Parathyroid adenoma (tissue), 2 donors: ENCODE measurements at regions not wholly inside any gene's neighbourhood (a gene's known extent, or its start where the extent isn't known, plus 50 kb on each side); places are given as distances from the start of the nearest gene placed in this dataset.

ENCODE experiments used
- H2AFZ ChIP-seq: fragments of 300-600 bp; sonication (generic); one replicate; pipeline ENCODE4 v1.7.0; 2017; ENCODE audit warnings: antibody characterized with exemption, mild to moderate bottlenecking
- H3K27ac ChIP-seq: fragments of 300-600 bp; sonication (generic); one replicate; pipeline ENCODE4 v1.7.0; 2017
- H3K27me3 ChIP-seq: fragments of 300-600 bp; sonication (generic); one replicate; pipeline ENCODE4 v1.7.0; 2017; ENCODE audit warnings: low read length; ENCODE audit not compliant: control insufficient read depth, insufficient read depth
- H3K36me3 ChIP-seq: fragments of 300-600 bp; sonication (generic); one replicate; pipeline ENCODE4 v1.7.0; 2017; ENCODE audit warnings: low read length; ENCODE audit not compliant: control insufficient read depth, insufficient read depth
- H3K4me1 ChIP-seq: fragments of 300-600 bp; sonication (generic); one replicate; pipeline ENCODE4 v1.7.0; 2017; ENCODE audit warnings: control low read depth
- H3K4me2 ChIP-seq: fragments of 300-600 bp; sonication (generic); one replicate; pipeline ENCODE4 v1.7.0; 2017; ENCODE audit warnings: low read length
- H3K4me3 ChIP-seq: fragments of 300-600 bp; sonication (generic); one replicate; pipeline ENCODE4 v1.7.0; 2017; ENCODE audit warnings: low read depth, low read length
- H3K79me2 ChIP-seq: fragments of 300-600 bp; sonication (generic); one replicate; pipeline ENCODE4 v1.7.0; 2017; ENCODE audit warnings: control low read depth
- H3K9ac ChIP-seq: fragments of 300-600 bp; sonication (generic); one replicate; pipeline ENCODE4 v1.7.0; 2017; ENCODE audit warnings: mild to moderate bottlenecking
- H3K9me3 ChIP-seq: fragments of 300-600 bp; sonication (generic); one replicate; pipeline ENCODE4 v1.7.0; 2017; ENCODE audit warnings: low read length; ENCODE audit not compliant: control insufficient read depth
- TF ChIP-seq, protein P1 (sequence below): fragments of 300-600 bp; sonication (generic); IDR thresholded peaks from one replicate; pipeline ENCODE4 v1.7.0; 2017; ENCODE audit warnings: antibody characterized with exemption, mild to moderate bottlenecking
- donor health status: primary hyperparathyroidism.

DNA sequence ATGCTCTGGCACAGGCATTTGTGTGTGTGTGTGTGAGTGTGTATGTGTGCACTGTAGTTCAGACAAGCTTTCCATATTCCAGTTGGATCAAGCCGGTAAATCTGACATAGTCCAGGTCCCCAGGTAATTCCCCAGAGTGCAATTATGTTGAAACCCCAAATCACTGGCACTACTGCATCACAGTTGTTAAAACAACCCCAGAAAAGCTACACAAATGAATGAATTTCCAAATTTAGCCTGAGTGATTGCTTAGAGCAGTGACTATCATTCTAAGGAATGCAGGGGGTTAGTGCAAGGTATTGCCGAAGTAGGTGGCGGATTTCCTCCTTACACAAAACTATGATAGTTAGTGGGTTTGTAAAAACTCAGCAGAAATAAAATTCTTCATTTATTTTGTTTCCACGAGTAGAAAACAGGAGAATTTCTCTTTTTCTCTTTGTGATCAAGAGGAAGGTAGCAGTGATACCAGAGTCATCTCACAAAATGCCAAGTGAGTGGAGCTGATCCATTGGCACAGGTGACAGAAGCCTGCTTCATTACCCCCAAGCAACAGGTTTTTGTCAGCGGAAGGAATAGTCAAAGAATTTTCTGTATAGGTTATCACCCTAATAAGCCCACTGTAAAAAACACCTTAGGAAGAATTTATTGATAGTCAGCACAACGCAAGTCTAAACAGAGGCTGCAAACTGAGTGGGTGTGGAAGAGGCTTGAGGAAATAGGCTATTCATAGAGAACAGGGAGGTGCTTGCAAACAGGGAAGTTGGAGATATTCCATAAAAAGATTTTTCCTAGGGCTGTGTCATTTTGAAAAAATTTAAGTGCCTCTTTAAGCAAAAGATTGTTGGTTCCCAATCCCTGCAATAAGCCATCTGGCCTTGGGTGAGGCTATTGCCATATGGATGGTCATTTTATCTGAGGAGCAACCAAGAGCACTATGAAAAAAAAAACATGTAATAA, 385.1 kb downstream of the CHSY3 start:
- Histone ChIP-seq H3K4me3 (no peak overlapping the region), H3K36me3 (no peaks in the 10 kb centered on the region), H3K9me3 (no peaks in the 10 kb centered on the region), H3K79me2 (no peaks in the 10 kb centered on the region), H3K4me1 (no peaks in the 10 kb centered on the region), H3K4me2 (no peak overlapping the region), H3K27me3 (no peaks in the 10 kb centered on the region), H3K27ac (no peak overlapping the region), H3K9ac (no peak overlapping the region), H2AFZ (no peak overlapping the region)
- TF ChIP-seq, protein P1, sequence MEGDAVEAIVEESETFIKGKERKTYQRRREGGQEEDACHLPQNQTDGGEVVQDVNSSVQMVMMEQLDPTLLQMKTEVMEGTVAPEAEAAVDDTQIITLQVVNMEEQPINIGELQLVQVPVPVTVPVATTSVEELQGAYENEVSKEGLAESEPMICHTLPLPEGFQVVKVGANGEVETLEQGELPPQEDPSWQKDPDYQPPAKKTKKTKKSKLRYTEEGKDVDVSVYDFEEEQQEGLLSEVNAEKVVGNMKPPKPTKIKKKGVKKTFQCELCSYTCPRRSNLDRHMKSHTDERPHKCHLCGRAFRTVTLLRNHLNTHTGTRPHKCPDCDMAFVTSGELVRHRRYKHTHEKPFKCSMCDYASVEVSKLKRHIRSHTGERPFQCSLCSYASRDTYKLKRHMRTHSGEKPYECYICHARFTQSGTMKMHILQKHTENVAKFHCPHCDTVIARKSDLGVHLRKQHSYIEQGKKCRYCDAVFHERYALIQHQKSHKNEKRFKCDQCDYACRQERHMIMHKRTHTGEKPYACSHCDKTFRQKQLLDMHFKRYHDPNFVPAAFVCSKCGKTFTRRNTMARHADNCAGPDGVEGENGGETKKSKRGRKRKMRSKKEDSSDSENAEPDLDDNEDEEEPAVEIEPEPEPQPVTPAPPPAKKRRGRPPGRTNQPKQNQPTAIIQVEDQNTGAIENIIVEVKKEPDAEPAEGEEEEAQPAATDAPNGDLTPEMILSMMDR: no peak

DNA sequence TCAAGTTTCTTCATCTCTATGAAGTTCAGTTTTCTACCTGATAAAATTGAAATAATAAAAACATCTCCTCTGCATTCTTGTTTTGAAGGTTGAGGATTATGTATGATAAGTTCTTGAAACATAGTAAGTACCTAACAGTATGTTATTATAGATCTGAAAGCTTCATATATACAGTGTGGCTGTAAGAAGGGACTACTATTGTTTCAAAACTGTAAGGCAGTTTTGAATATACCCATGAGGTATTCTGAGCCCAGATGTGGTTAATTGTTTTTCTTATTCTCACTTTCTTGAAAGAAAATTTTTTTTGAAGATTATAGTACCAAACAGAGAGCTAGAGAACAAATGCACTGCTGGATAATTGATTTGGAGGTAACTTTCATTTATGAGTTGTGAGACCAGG, 383.2 kb downstream of the CHSY3 start:
- Histone ChIP-seq H3K9ac (no peak overlapping the region), H3K79me2 (no peaks in the 10 kb centered on the region), H3K27ac (no peak overlapping the region), H3K4me2 (no peak overlapping the region), H3K27me3 (no peaks in the 10 kb centered on the region), H3K9me3 (no peaks in the 10 kb centered on the region), H3K4me3 (no peak overlapping the region), H3K4me1 (no peaks in the 10 kb centered on the region), H3K36me3 (no peaks in the 10 kb centered on the region), H2AFZ (no peak overlapping the region)
- TF ChIP-seq, protein P1: no peak

DNA sequence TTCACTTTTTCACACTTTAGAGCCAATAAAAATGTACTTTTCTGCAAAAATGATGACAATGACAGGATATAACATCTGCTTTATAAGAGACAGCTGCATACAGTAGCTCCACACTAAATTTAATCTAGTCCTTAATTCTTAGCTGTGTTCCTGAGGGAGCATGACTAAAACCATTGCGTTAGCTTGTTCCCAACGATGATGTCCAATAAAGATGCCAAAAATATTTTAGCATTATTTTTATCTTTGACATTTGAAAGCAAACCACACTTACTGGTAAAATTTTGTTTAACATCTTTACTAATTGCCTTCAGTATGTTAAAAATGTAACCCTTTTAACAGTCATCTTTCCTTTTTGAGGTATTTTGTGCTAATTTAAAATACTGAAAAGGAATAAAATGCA, 382.7 kb downstream of the CHSY3 start:
- TF ChIP-seq, protein P1: no peak
- Histone ChIP-seq H3K79me2 (no peaks in the 10 kb centered on the region), H3K27ac (no peak overlapping the region)

DNA sequence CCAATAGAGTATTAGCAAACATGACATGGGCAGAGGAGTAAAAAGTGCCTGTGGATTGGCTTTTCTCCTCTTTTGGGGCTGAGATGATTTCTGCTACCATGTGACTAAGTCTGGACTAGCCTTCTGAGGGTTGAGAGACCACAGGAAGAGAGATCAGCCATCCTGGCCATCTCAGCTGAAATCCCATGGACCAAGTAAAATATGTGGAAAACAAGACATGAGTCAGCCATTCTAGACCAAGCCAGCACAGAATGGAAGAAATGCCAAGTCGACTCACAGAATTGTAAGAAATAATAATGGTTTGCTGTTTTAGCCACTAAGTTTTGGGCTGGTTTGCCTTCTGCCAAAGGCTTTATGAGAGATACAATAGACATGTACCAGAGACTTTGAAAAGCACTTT, 377.8 kb downstream of the CHSY3 start:
- no peak overlapping the region for H2AFZ ChIP-seq
- H3K9ac ChIP-seq: no peak overlapping the region
- no peak overlapping the region for H3K4me2 ChIP-seq
- no peak overlapping the region for H3K27ac ChIP-seq
- no peaks in the 10 kb centered on the region for H3K79me2 ChIP-seq
- TF ChIP-seq, protein P1: no peak
- no peaks in the 10 kb centered on the region for H3K4me1 ChIP-seq
- no peaks in the 10 kb centered on the region for H3K27me3 ChIP-seq
- no peaks in the 10 kb centered on the region for H3K9me3 ChIP-seq
- H3K4me3 ChIP-seq: no peak overlapping the region
- H3K36me3 ChIP-seq: no peaks in the 10 kb centered on the region

More for the DNA sequence above, 382.7 kb downstream of the CHSY3 start:
- Histone ChIP-seq H3K36me3 (no peaks in the 10 kb centered on the region), H3K4me2 (no peak overlapping the region), H3K4me1 (no peaks in the 10 kb centered on the region), H3K27me3 (no peaks in the 10 kb centered on the region), H2AFZ (no peak overlapping the region), H3K9me3 (no peaks in the 10 kb centered on the region), H3K9ac (no peak overlapping the region), H3K4me3 (no peak overlapping the region)
